Dedifferentiated amniotic fluid mesenchymal stem cell (primary cell): ENCODE measurements at regions not wholly inside any gene's neighbourhood (a gene's known extent, or its start where the extent isn't known, plus 50 kb on each side); places are given as distances from the start of the nearest gene placed in this dataset.

Experiments used
- DNase-seq: peaks from one replicate; pipeline ENCODE4 v3.0.0-alpha.2; 2016; ENCODE audit errors: extremely low spot score

- DNase-seq: no peak
Observed at GRCh38 chr1:186736971-186737685, 56.9 kb upstream of the PTGS2 start.

- no peak for DNase-seq
Observed at GRCh38 chr1:186735463-186735862, 55.2 kb upstream of the PTGS2 start.

- DNase-seq: no peak
Observed at GRCh38 chr1:186730951-186731729, 50.9 kb upstream of the PTGS2 start.
